ENCODE measurements at regions not wholly inside any gene's neighbourhood (a gene's known extent, or its start where the extent isn't known, plus 50 kb on each side); places are given as distances from the start of the nearest gene placed in this dataset.
"Not testable (repeated sequence)": the region's sequence is repeated elsewhere in the genome, so short reads cannot be mapped to it uniquely, and the experiment has no call there.

DNA sequence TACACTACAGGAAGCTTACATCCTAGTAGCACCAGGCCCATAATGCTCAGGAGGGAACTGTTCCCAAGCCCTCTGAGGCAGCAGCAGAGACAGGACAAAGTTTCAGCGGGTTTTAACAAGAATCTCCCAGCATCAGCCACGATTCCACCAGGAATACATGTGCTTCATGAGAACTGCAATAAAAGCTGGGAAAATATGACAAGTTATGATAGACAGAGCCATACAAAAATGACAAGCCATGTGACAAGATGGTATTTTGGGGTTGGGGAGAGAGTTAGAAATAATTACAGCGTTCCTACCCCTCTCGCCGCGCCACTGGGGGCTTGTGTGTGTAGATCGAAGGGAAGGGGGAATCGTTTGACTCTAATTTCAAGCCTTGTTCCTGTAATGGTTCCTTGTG lies 112.7 kb upstream of the CTBP2 start:
- DNase-seq (ENCODE audit: low read depth in 2 of 2), result no peak

DNA sequence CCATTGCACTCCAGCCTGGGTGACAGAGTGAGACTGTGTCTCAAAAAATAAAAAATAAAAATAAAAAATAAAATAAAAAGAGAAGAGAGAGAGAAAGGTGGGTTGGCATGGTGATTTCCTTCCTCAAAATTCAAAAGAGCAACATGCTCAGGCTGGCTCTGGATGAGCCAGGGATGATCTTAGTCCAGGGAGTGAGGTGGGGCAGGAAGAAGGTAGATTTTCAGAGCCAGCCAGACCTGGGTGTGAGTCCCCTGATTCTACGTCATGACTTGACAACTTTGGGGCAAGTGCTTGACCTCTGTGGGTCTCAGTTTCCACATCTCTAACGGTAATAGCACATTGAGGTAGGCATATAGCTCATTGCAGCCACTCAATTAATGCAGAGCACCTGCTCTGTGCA lies 109.4 kb upstream of the CTBP2 start:
- no peak for DNase-seq (ENCODE audit: low read depth in 2 of 2)

DNA sequence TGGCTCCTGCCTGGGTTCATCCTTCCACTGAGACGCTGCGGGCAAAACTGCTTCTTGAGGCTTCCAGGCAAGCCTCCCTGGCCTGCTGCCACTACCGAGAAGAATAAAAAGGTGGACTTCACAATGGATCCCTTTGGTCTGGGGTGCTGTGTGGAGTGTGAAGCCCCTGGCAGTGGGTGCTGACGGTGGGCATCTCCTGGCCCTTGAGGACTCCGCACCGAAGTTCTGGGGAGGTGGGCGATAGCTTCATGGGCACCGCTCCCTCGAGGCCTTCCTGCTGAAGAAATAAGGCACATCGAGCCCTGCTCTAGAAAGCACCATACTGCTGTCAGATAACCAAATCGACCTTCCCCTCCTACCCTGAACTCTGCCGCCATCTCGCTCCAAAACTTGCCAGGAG lies 106.6 kb upstream of the CTBP2 start:
- no peak for DNase-seq (ENCODE audit: low read depth in 2 of 2)

DNA sequence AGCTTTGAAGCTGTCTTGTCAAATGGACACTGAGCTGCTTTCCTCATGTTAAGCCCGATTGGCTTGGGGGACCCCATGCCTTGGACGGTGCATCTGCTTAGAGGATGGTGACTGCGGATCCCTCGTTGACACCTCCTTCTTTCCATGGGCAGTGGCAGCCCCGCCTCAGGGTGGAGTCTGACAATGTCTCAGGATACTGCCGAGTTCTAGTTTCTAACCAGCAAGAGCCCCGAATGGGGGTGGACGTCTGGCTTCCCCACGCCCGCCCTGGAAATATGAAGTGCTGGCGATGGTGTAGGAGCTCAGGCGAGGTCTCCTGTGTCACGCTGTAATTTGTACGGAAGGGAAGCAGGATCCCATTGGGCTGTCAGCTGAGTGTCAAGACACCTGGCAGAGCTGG lies 106.2 kb upstream of the CTBP2 start:
- no peak for DNase-seq (ENCODE audit: low read depth in 2 of 2)

DNA sequence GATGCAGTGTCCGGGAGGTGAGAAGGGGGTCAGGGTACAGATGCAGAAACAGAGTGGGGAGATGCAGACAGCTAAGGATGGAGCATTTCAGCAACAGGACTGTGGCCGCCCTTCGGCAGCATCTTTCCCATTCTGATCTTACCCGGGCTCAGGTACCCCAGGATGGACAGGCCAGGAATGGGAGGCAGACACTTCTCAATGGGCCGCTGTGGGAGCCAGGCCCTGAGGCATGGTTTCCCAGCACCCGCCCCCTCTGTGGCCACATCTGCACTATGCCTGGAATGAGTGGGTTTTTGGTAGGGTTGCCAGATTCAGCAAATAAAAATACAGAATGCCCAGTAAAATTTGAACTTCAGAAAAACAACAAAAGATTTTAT lies 105.2 kb upstream of the CTBP2 start:
- no peak for DNase-seq (ENCODE audit: low read depth in 2 of 2)

DNA sequence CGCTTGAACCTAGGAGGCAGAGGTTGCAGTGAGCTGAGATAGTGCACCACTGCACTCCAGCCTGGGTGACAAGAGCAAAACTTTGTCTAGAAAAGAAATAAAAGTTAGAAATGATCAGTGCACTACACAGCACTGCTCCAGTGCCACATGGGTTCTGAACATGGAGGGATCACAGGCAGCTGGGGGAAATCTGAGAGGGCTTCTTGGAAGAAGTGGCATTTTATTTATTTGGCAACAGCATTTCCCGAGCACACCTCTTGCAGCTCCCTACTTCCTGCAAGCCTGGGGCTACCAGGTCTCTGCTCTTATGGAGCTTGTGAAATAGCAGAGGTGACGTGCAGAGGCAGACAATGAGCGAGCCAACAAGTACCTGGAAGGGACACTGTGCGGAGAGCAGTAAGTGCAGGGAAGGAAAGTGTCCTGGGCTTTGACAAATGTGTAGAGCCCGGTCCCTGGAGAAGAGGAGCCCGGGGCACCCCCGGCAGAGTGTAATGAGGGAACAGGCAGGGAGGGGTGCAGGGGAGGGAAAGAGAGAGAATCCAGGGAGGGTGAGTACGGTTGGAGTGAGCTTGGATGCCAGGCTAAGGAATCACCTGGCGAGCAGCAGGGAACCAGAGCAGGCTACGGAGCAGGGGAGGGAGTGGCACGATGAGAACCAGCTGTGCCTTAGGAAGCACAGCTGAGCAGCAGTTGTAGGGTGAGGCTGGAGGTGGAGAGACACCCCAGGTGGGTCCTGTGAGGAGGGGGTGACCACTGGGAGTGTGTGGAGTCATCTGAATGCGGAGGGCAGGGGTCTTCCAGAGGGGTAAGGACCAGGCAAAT lies 104.6 kb upstream of the CTBP2 start:
- DNase-seq (ENCODE audit: low read depth in 2 of 2), result no peak

DNA sequence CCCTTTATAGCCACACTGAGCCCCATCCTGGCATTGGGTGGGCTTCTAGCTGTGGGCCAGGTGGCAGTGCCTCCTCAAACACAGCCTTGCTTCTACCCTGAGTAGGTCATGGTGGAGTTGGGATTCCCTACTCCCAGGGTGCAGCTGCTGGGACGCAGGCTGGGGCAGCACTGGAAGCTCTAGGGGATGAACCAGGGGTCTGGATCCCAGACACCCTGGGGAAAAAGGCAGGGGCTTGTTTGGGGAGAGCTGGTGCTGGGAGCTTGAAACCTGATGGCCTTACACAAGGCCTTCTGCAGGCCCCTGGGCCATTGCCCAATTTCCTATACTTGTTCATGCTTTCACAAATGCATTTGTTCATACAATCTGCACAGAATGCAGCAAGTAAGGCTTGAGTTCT lies 103.7 kb upstream of the CTBP2 start:
- DNase-seq (ENCODE audit: low read depth in 2 of 2), result no peak

DNA sequence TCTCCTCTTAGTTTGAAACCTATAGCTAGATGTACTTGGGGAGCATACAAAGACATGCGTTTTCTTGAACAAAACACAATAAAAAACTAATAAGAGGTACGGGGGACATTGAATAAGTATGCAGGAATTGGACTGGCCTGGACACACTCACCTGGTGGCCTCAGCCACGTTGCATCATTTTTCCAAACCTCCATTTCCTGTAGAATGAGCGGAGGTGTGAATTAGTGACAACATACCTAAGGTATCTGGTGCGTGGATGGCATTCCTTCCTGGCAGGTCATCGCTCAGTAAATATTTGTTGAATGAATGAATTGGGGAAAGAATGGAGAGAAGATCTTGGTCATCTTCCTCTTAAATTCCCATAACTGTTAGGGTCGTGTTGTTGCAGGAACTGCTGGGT lies 103.2 kb upstream of the CTBP2 start:
- DNase-seq (ENCODE audit: low read depth in 2 of 2), result no peak

DNA sequence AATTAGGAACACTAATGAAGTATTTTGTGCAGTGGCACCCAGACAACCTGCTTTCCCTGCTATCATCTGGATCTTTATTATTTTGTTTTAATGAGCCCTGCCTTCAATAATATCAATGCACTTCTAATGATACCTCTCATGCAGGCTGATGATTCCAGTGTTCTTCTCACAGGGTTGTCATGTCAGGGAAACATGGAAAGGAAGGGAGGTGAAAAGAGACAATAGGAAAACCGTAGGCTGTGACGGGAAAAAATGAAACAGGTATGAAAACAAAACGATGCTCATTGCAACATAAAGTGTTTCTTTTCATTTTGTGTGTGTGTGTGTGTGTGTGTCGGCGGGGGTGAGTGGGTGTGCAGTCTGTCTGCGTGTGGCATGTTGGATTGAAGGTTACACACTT lies 102.6 kb upstream of the CTBP2 start:
- DNase-seq (ENCODE audit: low read depth in 2 of 2), result no peak

DNA sequence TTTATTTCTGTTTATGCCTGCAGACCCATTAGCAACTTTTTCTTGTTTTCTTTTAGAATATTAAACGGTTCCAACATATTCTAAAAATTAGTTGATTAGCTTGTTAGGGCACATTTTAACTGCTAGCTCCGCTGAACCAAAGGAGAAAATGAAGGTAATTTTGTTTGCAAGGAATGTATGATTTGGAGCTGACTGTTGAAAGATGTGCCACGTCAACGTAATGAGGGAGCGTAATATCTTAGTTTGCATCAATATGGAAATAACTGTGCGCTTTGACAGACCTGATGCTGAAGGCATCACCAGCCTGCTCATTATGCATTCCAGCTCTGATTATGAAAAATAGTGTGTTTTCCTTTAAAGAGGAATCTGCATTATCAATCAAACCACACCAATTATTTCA lies 102.0 kb upstream of the CTBP2 start:
- DNase-seq (ENCODE audit: low read depth in 2 of 2), result no peak

DNA sequence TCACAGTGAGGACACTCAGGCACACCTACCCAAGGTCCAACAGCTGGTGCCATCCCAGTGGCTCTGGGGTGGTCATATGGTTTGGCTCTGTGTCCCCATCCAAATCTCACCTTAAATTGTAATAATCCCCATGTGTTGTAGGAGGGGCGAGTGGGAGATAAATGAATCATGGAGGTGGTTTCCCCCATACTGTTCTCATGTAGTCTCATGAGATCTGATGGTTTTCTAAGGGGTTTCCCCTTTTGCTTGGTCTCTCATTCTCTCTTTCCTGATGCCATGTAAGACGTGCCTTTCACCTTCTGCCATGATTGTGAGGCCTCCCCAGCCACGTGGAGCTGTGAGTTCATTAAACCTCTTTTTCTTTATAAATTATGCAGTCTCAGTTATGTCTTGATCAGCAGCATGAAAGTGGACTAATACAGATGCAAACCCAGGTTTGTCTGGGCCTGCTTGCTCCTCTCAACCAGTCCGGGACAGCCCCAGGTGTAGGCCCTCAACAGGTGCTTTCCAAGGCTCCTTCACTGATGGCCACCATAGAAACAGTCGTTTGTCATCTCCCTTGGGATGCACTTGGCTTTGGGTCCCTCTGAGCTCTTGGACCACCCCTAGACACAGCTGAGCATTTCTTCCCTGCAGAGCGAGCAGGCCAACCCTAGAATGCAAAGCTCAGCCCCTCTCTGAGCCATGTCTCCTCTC lies 101.3 kb upstream of the CTBP2 start:
- no peak for DNase-seq (ENCODE audit: low read depth in 2 of 2)

DNA sequence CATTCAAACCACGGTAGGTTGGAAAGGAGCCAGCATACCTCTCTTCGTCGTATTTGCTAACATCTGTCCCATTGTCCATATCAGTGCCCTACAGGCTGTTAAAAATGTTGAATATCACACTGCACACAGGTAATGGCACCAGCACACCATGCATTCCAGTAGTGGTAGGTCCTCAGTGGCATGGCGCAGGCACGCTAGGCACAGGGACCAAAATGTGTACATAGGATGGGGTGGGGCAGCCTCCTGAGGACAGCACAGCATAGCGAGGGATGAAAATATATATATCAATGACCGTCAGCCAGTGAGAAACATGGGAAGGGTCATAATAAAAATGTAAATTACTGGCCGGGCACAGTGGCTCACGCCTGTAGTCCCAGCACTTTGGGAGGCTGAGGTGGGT lies 99.9 kb upstream of the CTBP2 start:
- DNase-seq (ENCODE audit: low read depth in 2 of 2), result no peak

DNA sequence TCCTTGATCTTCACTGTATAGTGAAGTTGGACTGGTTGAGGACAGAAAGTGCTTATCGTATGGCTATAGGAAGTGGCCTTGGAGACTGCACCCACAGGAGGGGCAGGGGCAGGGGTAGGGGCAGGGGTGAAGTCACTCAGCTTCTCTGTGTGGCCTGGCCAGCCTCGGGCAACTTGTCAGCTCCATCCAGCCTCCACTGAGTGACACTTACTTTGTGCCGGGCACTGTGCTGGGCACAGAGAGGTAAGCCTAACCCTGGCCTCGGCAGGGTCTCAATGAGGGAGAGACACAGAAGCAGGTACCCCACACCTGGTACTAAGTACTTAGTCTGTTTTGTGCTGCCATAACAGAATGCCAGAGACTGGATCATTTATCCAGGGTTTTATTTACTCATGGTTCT lies 99.3 kb upstream of the CTBP2 start:
- no peak for DNase-seq (ENCODE audit: low read depth in 2 of 2)

DNA sequence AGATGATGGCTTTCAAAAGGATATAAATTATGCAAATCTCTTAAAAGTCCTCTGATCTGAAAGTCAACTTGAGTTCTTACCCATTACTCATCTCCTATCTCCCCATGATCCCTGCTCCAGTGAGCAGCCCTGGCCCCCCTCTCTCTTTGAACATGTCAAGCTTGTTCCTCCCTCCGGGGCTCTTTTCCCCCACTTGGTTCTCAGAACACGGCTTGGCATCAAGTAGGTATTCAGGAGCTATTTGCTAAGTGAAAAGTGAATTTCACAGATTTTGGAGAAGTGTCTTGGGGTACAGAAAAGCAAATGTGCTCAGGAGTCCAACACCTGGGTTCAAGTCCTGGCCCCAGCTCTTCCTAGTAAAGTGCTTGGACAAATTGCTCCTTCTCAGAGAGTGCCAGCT lies 98.3 kb upstream of the CTBP2 start:
- no peak for DNase-seq (ENCODE audit: low read depth in 2 of 2)

DNA sequence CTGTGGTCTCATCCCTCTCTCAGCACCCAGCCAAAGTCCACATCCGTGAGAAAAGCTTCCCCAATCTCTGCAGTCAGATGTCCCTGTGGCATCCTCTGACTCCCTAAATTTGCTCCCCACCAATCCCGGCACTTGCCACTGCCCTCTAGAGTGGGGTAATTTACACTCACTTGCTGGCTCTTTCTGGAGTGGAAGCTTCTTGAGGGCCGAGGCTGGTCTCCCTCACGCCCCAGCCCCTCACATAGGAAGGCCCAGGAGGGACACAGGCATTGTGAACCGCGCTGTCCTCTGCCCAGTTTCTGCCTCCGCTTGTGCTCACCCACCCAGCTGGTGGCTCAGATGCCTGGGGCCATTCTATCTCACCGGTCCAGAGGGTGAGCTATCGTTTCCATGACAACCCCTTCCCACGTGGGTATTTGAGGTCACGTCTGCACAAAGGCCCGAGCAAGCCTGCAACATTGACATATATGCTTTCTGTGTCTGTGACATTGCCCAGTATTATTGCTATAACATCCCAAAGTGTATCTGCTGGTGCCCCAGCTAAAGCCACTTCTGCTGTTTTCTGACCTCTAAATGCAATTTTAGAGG lies 97.3 kb upstream of the CTBP2 start:
- DNase-seq (ENCODE audit: low read depth in 2 of 2), result no peak

DNA sequence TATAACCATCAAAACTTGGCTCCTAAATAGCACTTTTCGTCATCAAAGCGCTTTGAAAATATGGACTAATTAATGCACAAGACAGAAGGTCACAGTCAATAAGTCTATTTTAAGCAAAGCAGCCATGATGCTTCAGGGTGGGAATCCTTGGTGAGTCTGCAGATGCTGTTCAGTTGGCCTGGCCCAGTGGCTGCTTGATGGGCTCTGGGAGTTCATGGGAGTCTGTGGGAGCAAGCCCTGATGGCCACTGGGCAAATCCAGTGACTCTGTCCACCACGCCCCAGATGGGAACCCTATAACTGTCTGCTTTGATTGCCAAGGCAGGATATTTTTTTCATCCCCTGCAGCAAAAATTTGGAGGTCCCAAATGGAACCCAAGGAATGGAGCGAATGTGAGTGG lies 95.7 kb upstream of the CTBP2 start:
- DNase-seq (ENCODE audit: low read depth in 2 of 2), result no peak

DNA sequence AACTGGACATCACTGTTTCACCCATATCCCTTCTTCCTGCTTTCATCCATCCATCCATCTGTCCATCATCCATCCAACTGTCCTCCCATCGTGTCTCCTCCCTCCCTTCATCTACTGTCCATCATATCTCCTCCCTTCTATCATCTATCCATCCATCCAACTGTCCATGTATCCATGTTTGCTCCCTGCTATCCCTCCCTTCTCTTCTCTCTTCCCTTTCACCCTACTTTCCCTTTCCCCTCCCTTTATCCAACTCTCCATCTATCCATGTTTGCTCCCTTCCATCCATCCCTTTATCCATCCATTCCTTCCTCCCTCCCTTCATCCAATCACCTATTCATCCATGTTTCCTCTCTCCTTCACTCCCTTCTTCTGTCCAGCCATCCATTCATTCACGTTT lies 92.6 kb upstream of the CTBP2 start:
- DNase-seq (ENCODE audit: low read depth in 2 of 2), result no peak

DNA sequence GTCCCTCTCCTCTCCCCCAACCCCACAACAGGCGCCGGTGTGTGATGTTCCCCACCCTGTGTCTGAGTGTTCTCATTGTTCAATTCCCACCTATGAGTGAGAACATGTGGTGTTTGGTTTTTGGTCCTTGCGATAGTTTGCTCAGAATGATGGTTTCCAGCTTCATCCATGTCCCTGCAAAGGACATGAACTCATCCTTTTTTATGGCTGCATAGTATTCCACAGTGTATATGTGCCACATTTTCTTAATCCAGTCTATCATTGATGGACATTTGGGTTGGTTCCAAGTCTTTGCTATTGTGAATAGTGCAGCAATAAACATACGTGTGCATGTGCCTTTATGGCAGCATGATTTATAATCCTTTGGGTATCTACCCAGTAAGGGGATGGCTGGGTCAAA lies 90.5 kb upstream of the CTBP2 start:
- not testable (repeated sequence) for DNase-seq (ENCODE audit: low read depth in 2 of 2)

DNA sequence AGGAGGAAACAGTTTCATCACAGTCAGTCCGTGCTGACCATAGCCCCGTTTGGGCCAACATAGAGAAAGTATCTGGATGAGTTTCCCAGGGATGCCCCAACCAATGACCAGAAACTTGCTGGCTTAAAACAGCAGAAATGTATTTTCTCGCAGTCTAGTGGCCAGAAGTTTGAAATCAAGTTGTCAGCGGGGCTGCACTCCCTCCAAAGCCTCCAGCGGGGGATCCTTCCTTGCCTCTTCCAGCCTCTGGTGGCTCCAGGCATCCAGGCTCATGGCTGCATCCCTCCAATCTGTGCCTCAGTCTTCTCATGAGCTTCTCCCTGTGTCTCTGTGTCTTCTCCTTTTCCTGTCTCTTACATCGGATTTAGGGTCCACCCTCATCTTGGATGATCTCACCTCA lies 89.6 kb upstream of the CTBP2 start:
- no peak for DNase-seq (ENCODE audit: low read depth in 2 of 2)

DNA sequence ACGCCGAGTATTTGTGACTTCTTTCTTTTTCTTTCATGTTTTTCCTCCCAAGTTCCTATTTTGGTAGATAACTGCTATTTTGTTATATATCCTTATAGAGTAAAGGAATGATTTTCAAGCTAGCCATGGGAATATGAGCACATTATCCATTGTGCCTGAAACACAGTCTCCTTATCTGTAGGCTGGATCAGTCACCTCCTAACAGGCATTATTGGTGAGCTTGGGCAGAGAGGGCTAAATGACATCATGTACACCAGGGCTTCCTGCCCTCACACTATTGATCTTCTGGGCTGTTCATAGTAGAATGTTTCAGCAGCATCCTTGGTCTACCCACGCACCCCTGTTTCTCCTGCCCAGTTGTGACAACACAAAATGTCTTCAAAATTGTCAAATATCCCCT lies 88.1 kb upstream of the CTBP2 start:
- no peak for DNase-seq (ENCODE audit: low read depth in 2 of 2)

DNA sequence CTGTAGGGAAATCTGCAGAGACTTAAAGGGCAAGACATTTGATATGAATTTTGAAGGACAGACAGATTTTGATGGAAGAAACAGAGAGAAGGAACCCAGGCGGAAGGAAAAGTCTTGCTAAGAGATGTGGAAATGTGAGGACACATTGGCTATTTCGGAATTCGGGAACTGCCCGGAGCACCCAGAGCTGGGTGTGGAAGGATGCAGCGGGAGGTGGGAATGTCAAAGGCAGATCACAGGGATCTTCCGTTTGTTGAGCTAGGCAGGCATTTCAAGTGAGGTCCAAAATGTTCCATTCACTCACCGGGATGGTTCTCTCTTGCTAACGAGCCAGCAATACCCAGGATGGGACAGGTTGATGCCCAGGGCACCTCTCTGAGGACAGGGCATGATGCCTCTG lies 87.2 kb upstream of the CTBP2 start:
- DNase-seq (ENCODE audit: low read depth in 2 of 2), result no peak

DNA sequence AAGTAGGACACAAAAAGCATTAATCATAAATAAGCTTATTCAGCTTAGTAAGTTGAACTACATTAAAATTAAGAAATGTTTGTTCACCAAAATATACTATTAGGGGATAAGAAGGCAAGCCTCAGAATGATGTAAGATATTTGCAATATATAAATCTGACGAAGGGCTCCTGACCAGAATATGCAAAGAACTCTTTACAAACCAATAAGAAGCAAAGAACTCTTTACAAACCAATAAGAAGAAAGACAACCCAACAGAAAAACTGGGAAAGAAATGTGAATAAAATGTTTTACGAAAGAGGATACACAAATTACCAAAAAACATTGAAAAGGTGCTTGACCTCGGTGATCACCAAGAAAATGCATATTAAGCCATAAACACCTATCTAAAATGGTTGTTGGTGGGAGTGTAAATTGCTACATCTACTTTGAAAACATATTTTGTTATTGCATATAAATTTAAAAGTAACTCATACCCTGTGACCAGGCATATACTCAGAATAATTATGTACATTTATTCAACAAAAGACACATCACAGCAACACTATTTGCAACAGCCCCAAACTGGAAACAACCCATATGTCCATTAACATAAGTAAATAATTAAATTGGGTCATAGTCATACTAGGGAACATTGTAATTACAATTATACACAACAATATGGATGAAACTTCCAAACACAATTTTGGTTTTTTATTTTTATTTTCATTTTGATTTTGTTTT lies 83.3 kb upstream of the CTBP2 start:
- DNase-seq (ENCODE audit: low read depth in 2 of 2), result no peak

DNA sequence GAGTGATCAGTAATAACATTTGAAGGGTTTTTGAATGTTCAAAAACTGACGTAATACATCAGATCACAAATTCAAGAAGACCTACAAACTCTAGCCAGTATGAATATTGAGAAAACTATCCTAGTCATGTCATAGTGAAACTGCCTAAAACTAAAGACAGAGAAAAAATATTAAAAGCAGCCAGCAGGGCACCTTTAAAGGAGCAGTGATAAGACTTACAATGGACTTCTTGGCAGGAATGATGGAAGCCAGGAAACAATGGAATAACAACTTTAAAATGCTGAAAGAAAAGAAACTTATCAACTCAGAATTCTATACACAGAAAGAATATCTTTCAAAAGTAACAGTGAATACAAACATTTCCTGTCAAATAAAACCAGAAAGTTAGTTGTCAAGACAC lies 78.3 kb upstream of the CTBP2 start:
- DNase-seq (ENCODE audit: low read depth in 2 of 2), result no peak

Measured in stimulated activated CD4-positive, alpha-beta T cell treated with anti-CD3 and anti-CD28 coated beads, Interleukin-4, amount 100 ng/mL, for 48 hours (primary cell).